H1 (cell line): ENCODE measurements at regions not wholly inside any gene's neighbourhood (a gene's known extent, or its start where the extent isn't known, plus 50 kb on each side); places are given as distances from the start of the nearest gene placed in this dataset.

Experiments used
- CTCF ChIA-PET: fragments of 300-600 bp; sonication (Branson Sonifier 250); formaldehyde crosslinking; loops from one replicate; lab custom pipeline; 2021; ENCODE audit not compliant: partially characterized antibody; lab: Charles Lee
- POLR2A ChIA-PET: fragments of 300-600 bp; sonication (Branson Sonifier 250); formaldehyde crosslinking; loops from one replicate; lab custom pipeline; 2021; ENCODE audit warnings: inconsistent platforms; ENCODE audit not compliant: partially characterized antibody; lab: Charles Lee
- DNase-seq, 2 experiments: peaks; one replicate each; pipeline versions ENCODE4 v3.0.0 to v3.0.0-alpha.2; 2010 to 2022; ENCODE audit warnings: low spot score in 2 of 2, low read depth in 1 of 2, mixed read lengths in 1 of 2
- FAIRE-seq: peaks from 2 replicates; lab custom pipeline; 2011; peaks lifted over from hg19 to GRCh38; lab: Jason Lieb, UNC
- H2AFZ ChIP-seq: 2 replicates; pipeline ENCODE4 v1.8.1; 2012; ENCODE audit warnings: low read length, inconsistent platforms
- H2AK5ac ChIP-seq: 2 replicates; pipeline ENCODE4 v1.6.1; 2013; ENCODE audit warnings: low read depth, low read length
- H2BK120ac ChIP-seq: replicated peaks from 2 replicates; pipeline ENCODE3; 2013; ENCODE audit warnings: low read depth, low read length, inconsistent platforms
- H2BK12ac ChIP-seq: 2 replicates; pipeline ENCODE4 v1.6.1; 2013; ENCODE audit warnings: low read depth, low read length
- H2BK15ac ChIP-seq: 2 replicates; pipeline ENCODE4 v1.6.1; 2013; ENCODE audit warnings: low read length
- H2BK20ac ChIP-seq: 2 replicates; pipeline ENCODE4 v1.6.1; 2013; ENCODE audit warnings: low read length
- H2BK5ac ChIP-seq: 2 replicates; pipeline ENCODE4 v1.6.1; 2013; ENCODE audit warnings: low read depth, low read length
- H3K14ac ChIP-seq: 2 replicates; pipeline ENCODE4 v1.6.1; 2013; ENCODE audit warnings: inconsistent platforms; ENCODE audit not compliant: insufficient read length
- H3K18ac ChIP-seq: 2 replicates; pipeline ENCODE4 v1.6.1; 2013; ENCODE audit warnings: low read length; ENCODE audit errors: extremely low read depth
- H3K23ac ChIP-seq: 2 replicates; pipeline ENCODE4 v1.6.1; 2013; ENCODE audit warnings: inconsistent platforms; ENCODE audit not compliant: insufficient read length
- H3K23me2 ChIP-seq: 2 replicates; pipeline ENCODE4 v1.6.1; 2013; ENCODE audit warnings: low read depth, low read length
- H3K27ac ChIP-seq: 2 replicates; pipeline ENCODE4 v1.6.1; 2011; ENCODE audit warnings: low read depth, low read length, inconsistent platforms
- H3K27me3 ChIP-seq, 4 experiments: replicated peaks in 1 of 4; 1 replicate in 1 of 4; 2 replicates in 3 of 4; pipeline versions ENCODE4 v1.6.1 to v1.8.1; 2011 to 2013; ENCODE audit warnings: low read length in 3 of 4, mild to moderate bottlenecking in 3 of 4, inconsistent platforms in 2 of 4, mixed read lengths in 2 of 4, moderate library complexity in 1 of 4; ENCODE audit not compliant: control insufficient read depth in 3 of 4, insufficient read depth in 3 of 4; ENCODE audit errors: extremely low read depth in 1 of 4
- H3K36me3 ChIP-seq, 4 experiments: 2 replicates each; pipeline versions ENCODE4 v1.6.1 to v1.8.1; 2011 to 2013; ENCODE audit warnings: mild to moderate bottlenecking in 4 of 4, low read length in 3 of 4, moderate library complexity in 2 of 4, control low read depth in 1 of 4, inconsistent platforms in 1 of 4; ENCODE audit not compliant: insufficient read depth in 4 of 4, control insufficient read depth in 2 of 4
- H3K4ac ChIP-seq: replicated peaks from 2 replicates; pipeline ENCODE3; 2013; ENCODE audit warnings: low read length, low read depth, mixed read lengths, inconsistent platforms; ENCODE audit not compliant: insufficient read length
- H3K4me1 ChIP-seq, 4 experiments: replicated peaks in 1 of 4; 1 replicate in 1 of 4; 2 replicates in 3 of 4; pipeline versions ENCODE4 v1.6.1 to v1.8.1; 2011 to 2013; ENCODE audit warnings: low read length in 3 of 4, inconsistent platforms in 2 of 4, mixed read lengths in 1 of 4; ENCODE audit not compliant: insufficient read depth in 4 of 4, control insufficient read depth in 3 of 4
- H3K4me2 ChIP-seq, 2 experiments: 2 replicates each; pipeline versions ENCODE4 v1.6.1 to v1.8.1; 2011 to 2013; ENCODE audit warnings: low read depth in 2 of 2, low read length in 2 of 2, control low read depth in 1 of 2, inconsistent platforms in 1 of 2, mild to moderate bottlenecking in 1 of 2; ENCODE audit not compliant: insufficient read depth in 1 of 2
- H3K4me3 ChIP-seq, 4 experiments: fragments of 200-600, 300-600 bp in 1 of 4; sonication (generic), shearing (Covaris generic), sonication (Bioruptor Twin) in 1 of 4; 2 replicates each; pipeline versions ENCODE4 v1.5.1 to v1.8.1; 2011 to 2016; ENCODE audit warnings: low read length in 4 of 4, low read depth in 3 of 4, control low read depth in 2 of 4, inconsistent platforms in 2 of 4, mild to moderate bottlenecking in 2 of 4, mixed read lengths in 1 of 4, moderate library complexity in 1 of 4; ENCODE audit not compliant: insufficient read depth in 2 of 4; ENCODE audit errors: extremely low read depth in 1 of 4
- H3K56ac ChIP-seq: replicated peaks from 2 replicates; pipeline ENCODE3; 2013; ENCODE audit warnings: low read depth, mild to moderate bottlenecking, mixed read lengths, low read length, inconsistent platforms; ENCODE audit not compliant: insufficient read length
- H3K79me1 ChIP-seq: 2 replicates; pipeline ENCODE4 v1.6.1; 2013; ENCODE audit warnings: low read depth, low read length, control low read depth
- H3K79me2 ChIP-seq, 2 experiments: 2 replicates each; pipeline versions ENCODE4 v1.6.1 to v1.8.1; 2012 to 2013; ENCODE audit warnings: low read length in 2 of 2, mild to moderate bottlenecking in 2 of 2, inconsistent platforms in 1 of 2; ENCODE audit not compliant: insufficient read depth in 2 of 2, control insufficient read depth in 1 of 2
- H3K9ac ChIP-seq, 4 experiments: replicated peaks in 1 of 4; 1 replicate in 1 of 4; 2 replicates in 3 of 4; pipeline versions ENCODE4 v1.6.1 to v1.8.1; 2011 to 2013; ENCODE audit warnings: low read depth in 3 of 4, low read length in 3 of 4, control low read depth in 2 of 4, mild to moderate bottlenecking in 2 of 4, moderate library complexity in 2 of 4, inconsistent platforms in 1 of 4; ENCODE audit errors: extremely low read depth in 1 of 4
- H3K9me3 ChIP-seq, 2 experiments: 2 replicates each; pipeline versions ENCODE4 v1.6.1 to v1.8.1; 2012 to 2013; ENCODE audit warnings: mild to moderate bottlenecking in 2 of 2, moderate library complexity in 2 of 2, control low read depth in 1 of 2, inconsistent platforms in 1 of 2, low read depth in 1 of 2, low read length in 1 of 2, mixed read lengths in 1 of 2; ENCODE audit not compliant: insufficient read depth in 2 of 2
- H4K20me1 ChIP-seq, 2 experiments: replicated peaks in 1 of 2; 2 replicates each; pipeline versions ENCODE3 to v1.8.1; 2011 to 2013; ENCODE audit warnings: inconsistent platforms in 2 of 2, low read length in 2 of 2, mild to moderate bottlenecking in 1 of 2; ENCODE audit not compliant: insufficient read depth in 2 of 2, control insufficient read depth in 1 of 2
- H4K5ac ChIP-seq: 2 replicates; pipeline ENCODE4 v1.6.1; 2013; ENCODE audit warnings: low read length, low read depth, mixed read lengths, inconsistent platforms; ENCODE audit not compliant: insufficient read length
- H4K8ac ChIP-seq: 2 replicates; pipeline ENCODE4 v1.8.0; 2013; ENCODE audit warnings: mild to moderate bottlenecking, moderate library complexity, low read length, inconsistent platforms; ENCODE audit not compliant: insufficient read depth; ENCODE audit errors: extremely low read depth
- H4K91ac ChIP-seq: replicated peaks from 2 replicates; pipeline ENCODE3; 2013; ENCODE audit warnings: low read length, mixed read lengths, inconsistent platforms; ENCODE audit not compliant: insufficient read length
- ASH2L ChIP-seq: fragments of 200-600, 300-600 bp; sonication (generic); IDR thresholded peaks from one replicate; pipeline ENCODE4 v1.7.1; 2017; ENCODE audit warnings: low read length
- BACH1 ChIP-seq: IDR thresholded peaks from 2 replicates; pipeline ENCODE4 v1.6.1; 2012; ENCODE audit warnings: low read length, improper control_type of control experiment
- BCL11A ChIP-seq, 2 experiments: IDR thresholded peaks; one replicate each; pipeline ENCODE4 v1.6.1; 2011; ENCODE audit warnings: low read depth in 2 of 2, low read length in 2 of 2, mild to moderate bottlenecking in 2 of 2
- CHD2 ChIP-seq: IDR thresholded peaks from 2 replicates; pipeline ENCODE4 v1.6.1; 2012; ENCODE audit warnings: low read length, improper control_type of control experiment
- HDAC2 ChIP-seq, 2 experiments: fragments of 300-600 bp in 1 of 2; sonication (generic) in 1 of 2; IDR thresholded peaks; 2 replicates each; pipeline ENCODE4 v1.6.1; 2011 to 2012; ENCODE audit warnings: low read depth in 2 of 2, low read length in 2 of 2, mild to moderate bottlenecking in 2 of 2, moderate library complexity in 2 of 2, borderline replicate concordance in 1 of 2, inconsistent platforms in 1 of 2
- PHF8 ChIP-seq: fragments of 200-600 bp; sonication (generic); conservative IDR thresholded peaks from 2 replicates; pipeline ENCODE4 v1.7.1; 2012; ENCODE audit warnings: low read depth, mild to moderate bottlenecking, inconsistent platforms, low read length, moderate library complexity
- POLR2A ChIP-seq, 2 experiments: IDR thresholded peaks; 1 replicate in 1 of 2; 2 replicates in 1 of 2; pipeline ENCODE4 v1.6.1; 2011; ENCODE audit warnings: low read depth in 2 of 2, low read length in 2 of 2, mild to moderate bottlenecking in 2 of 2; ENCODE audit errors: control extremely low read depth in 1 of 2
- SIN3A ChIP-seq, 2 experiments: IDR thresholded peaks in 1 of 2; conservative IDR thresholded peaks in 1 of 2; 2 replicates each; pipeline ENCODE4 v1.6.1; 2011 to 2012; ENCODE audit warnings: low read length in 2 of 2, improper control_type of control experiment in 1 of 2, low read depth in 1 of 2, mild to moderate bottlenecking in 1 of 2
- TAF7 ChIP-seq: optimal IDR thresholded peaks from 2 replicates; pipeline ENCODE3; 2011; ENCODE audit warnings: low read depth, mild to moderate bottlenecking, inconsistent platforms, low read length, moderate library complexity, borderline replicate concordance
- WGBS, 2 experiments: shearing (Covaris generic) in 1 of 2; methylation state at CpG; one replicate each; pipeline versions ENCODE4 v1.1.6 to v1.1.7; 2013 to 2015; ENCODE audit warnings: low lambda C conversion rate in 2 of 2, mixed read lengths in 2 of 2, inconsistent platforms in 1 of 2, low coverage in 1 of 2, missing lambda C conversion rate in 1 of 2; ENCODE audit not compliant: insufficient replicate concordance in 2 of 2, insufficient coverage in 1 of 2, insufficient read length in 1 of 2; ENCODE audit errors: extremely low coverage in 1 of 2, missing lambda C conversion rate in 1 of 2; 5-methylcytosine and 5-hydroxymethylcytosine counted together

GRCh38 chr16:64012166-64012565 lies 1109.7 kb downstream of the CDH11 start:
- H3K4me2 ChIP-seq = no peak overlapping the region
- H3K56ac ChIP-seq = no peak overlapping the region
- H3K9me3 ChIP-seq = peaks cover 0 to 3% of the 10 kb centered on the region in 2 experiments; a peak in 2 of 4 replicates
- no peaks in the 10 kb centered on the region; the same call in 1 of the 2 replicates for H3K23me2 ChIP-seq
- no peak overlapping the region for H2BK15ac ChIP-seq
- no peak overlapping the region for H3K27ac ChIP-seq
- H3K36me3 ChIP-seq = no peaks in the 10 kb centered on the region
- no peak overlapping the region for H4K5ac ChIP-seq
- 100% methylated on average over 2 of the region's 2 CpGs; no CpG with 5 or more reads in 1 of the 2 experiments for WGBS, 2 experiments
- no peaks in the 10 kb centered on the region for H3K4me1 ChIP-seq
- H4K91ac ChIP-seq = no peak overlapping the region
- DNase-seq (no peak), FAIRE-seq (no peak)
- H4K20me1 ChIP-seq = no peaks in the 10 kb centered on the region
- H2AK5ac ChIP-seq = no peak overlapping the region
- no peaks in the 10 kb centered on the region for H3K79me2 ChIP-seq
- no peak overlapping the region for H3K4me3 ChIP-seq
- no peak overlapping the region for H2BK5ac ChIP-seq
- H2BK20ac ChIP-seq = no peak overlapping the region
- no peak overlapping the region for H2AFZ ChIP-seq
- no peak overlapping the region for H3K14ac ChIP-seq
- no peak overlapping the region for H3K4ac ChIP-seq
- no peak overlapping the region for H2BK12ac ChIP-seq
- H3K27me3 ChIP-seq = peaks cover 0 to 1% (median 0%) of the 10 kb centered on the region in 4 experiments; a peak in 1 of 7 replicates
- H3K79me1 ChIP-seq = no peaks in the 10 kb centered on the region
- no peak overlapping the region for H3K18ac ChIP-seq
- no peak overlapping the region for H3K23ac ChIP-seq
- CTCF ChIA-PET = no interaction called here
- no peak overlapping the region for H3K9ac ChIP-seq
- POLR2A ChIA-PET = no interaction called here
- no peak overlapping the region for H2BK120ac ChIP-seq
- H4K8ac ChIP-seq = no peak overlapping the region
- no peak for TF ChIP-seq PHF8
- no peak for TF ChIP-seq CHD2
- no peak for TF ChIP-seq BCL11A (IDR thresholded peaks at IDR 0.05; ENCODE audit: low read depth in 2 of 2, low read length in 2 of 2)
- TF ChIP-seq SIN3A (conservative IDR thresholded peaks at IDR 0.05 in 1 of 2, IDR thresholded peaks at IDR 0.05 in 1 of 2; ENCODE audit: low read depth in 1 of 2, low read length in 2 of 2) = no peak
- no peak for TF ChIP-seq TAF7
- no peak for TF ChIP-seq BACH1
- no peak for TF ChIP-seq ASH2L
- no peak for TF ChIP-seq HDAC2 (IDR thresholded peaks at IDR 0.05; ENCODE audit: borderline replicate concordance in 1 of 2, low read depth in 2 of 2, low read length in 2 of 2)
- no peak for TF ChIP-seq POLR2A (IDR thresholded peaks at IDR 0.05; ENCODE audit: control extremely low read depth in 1 of 2, low read depth in 2 of 2, low read length in 2 of 2)
